SH-SY5Y (cell line): ENCODE measurements at regions not wholly inside any gene's neighbourhood (a gene's known extent, or its start where the extent isn't known, plus 50 kb on each side); places are given as distances from the start of the nearest gene placed in this dataset.

Experiments
- GATA2 ChIP-seq: IDR thresholded peaks from 2 replicates; pipeline ENCODE4 v1.6.1; 2011; ENCODE audit warnings: mild to moderate bottlenecking, low read depth, low read length
- GATA3 ChIP-seq: IDR thresholded peaks from 2 replicates; pipeline ENCODE4 v1.6.1; 2011; ENCODE audit warnings: low read depth, mild to moderate bottlenecking, low read length, moderate library complexity

- TF ChIP-seq GATA3 (no peak), GATA2 (no peak)
These were observed 180.7 kb upstream of the NCAM1 start for GRCh38 chr11:112780351-112781087.

GRCh38 chr11:112783945-112784322 is 177.3 kb upstream of the NCAM1 start:
- TF ChIP-seq GATA3 (no peak), GATA2 (no peak)

DNA sequence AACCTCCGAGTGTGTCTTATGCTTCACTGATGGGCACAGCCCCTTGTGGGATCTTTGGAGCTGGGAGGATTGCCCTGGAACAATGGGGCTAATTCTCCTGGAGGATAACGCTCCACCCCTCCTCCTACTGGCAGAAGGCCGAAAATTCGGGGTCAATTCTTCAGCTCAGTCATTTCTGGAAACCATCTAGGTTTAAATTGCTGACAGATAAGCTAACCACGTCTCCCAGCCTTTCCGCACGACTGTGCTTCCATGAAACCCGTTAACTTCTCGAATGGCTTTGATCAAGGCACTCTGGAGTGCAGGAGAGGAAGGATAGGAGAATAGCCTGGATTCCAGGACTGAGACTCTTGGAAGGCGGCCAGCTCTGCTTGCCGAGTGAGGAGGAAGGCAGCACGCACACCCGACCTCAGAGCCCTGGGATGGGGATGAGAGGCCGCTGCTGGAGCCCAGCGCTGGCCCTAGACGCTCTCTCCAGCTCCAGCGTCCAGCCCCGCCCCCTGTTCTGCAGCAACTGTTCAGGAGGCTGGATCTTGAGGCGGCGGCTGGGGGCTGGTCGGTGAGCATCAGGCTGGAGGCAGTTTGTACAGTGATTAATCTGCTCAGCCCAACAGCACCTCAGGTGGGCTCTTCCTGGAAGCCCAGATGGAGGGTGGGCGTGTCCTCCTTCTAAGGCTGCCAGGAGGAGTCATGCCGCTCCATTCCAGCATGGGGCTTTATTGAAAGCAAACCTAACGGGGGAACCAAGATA is 176.7 kb upstream of the NCAM1 start:
- TF ChIP-seq GATA3 (no peak), GATA2 (peak; percentile 52; the same call in 1 of the 2 replicates)

DNA sequence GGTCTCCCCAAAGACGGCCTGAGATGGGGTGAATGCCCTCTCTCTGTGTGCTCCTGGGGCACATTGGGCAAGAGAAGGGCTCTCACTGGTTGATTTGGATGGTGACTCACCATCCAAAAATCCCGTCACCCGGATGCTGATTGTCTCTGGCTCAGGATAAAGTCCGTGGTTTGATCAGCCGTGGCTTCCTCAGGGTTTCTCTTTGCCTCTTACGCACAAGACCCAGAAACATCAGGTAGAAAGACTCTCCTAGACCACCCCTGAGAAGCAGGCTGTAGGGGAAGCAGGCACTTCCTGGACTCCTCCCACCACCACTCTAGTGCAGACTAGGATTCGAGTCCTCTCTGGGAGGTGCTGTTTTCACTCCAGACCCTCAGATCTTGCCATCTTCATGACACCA is 176.1 kb upstream of the NCAM1 start:
- TF ChIP-seq GATA2 = no peak
- no peak for TF ChIP-seq GATA3

DNA sequence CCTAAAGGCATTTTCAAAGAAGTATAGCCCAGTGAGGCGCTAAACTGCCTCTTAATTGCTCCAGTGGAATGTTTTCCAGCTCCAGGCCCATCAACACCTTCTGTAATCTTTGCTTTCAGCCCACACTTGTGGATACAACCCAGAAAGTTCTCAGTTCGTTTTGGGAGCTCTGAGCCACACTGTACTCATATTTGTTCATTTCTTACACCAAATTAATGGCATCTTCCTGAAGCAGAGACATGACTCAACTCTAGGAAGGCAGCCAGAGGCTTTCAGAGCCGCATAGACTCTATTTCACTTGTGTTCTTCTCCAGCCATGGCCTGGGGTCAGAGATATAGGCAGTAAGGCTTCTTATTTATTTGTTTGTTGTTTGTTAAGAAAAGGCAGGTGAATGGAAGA is 175.5 kb upstream of the NCAM1 start:
- TF ChIP-seq GATA3 = no peak
- TF ChIP-seq GATA2 = no peak

DNA sequence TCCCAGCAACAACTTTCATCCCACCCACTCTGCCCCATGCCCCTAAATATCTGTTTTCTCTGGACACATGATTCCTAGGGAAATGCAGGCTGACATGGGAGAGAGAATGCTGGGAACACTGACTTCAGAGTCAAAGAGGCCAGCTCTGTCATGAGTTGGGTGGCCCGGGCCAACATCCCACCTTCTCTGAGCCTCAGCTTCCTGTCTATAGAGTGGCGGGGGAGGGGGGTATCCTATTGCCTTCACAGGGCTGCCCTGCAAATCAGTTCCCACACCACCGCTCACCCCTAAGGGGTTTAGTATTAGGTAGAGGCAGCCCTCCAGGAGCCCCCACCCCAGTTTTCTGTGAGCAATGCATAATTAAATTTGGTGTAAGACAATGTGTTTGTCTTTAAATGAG is 175.0 kb upstream of the NCAM1 start:
- TF ChIP-seq GATA3 (no peak), GATA2 (no peak)

DNA sequence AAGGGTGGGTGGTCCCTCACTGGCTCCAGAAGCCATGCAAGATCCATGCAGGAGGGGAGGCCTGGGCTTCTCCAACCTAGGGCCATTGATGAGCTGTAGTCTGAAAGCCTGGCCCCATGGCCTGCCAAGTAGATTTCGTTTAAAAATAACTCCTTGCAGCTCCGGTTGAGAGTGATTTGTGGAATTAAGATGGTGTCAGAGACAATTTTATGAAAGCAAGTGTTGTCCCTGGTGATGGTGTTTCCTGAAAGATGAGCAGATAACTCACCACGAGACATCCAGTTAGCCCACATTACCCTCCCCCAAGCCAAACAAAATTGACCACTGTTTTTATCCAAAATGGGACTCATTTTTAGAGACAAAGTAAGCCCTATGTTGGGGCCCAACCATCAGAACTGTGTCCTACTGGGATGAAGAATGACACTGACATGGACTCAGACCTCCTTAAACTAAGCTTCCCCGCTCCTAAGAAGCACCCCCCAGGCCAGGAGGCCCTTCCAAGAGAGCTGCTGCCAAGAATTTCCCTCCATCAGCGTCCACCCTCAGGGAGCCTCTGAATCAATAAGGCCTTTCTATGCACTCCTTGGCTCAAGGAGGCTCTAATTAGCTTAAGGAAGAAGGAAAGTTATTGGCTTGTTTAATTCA is 174.2 kb upstream of the NCAM1 start:
- TF ChIP-seq GATA2 = no peak
- no peak for TF ChIP-seq GATA3

GRCh38 chr11:112789481-112789880 is 171.7 kb upstream of the NCAM1 start:
- TF ChIP-seq GATA3 (no peak), GATA2 (no peak)

DNA sequence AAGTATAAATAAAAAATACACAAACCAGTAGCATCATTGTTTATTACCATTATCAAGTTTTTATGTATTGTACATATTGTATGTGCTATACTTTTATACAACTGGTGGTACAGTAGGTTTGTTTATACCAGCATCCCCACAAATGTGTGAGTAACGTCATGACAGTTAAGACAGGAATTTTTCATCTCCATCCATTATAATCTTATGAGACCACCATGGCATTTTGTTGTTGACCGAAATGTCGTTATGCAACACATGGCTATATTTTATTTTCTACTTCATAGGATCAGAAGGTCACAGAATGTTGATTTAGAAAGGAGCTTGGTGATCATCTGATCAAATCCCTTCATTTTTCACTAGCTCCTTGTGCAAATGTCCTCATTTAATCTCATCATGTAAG is 170.9 kb upstream of the NCAM1 start:
- TF ChIP-seq GATA2 = no peak
- no peak for TF ChIP-seq GATA3

GRCh38 chr11:112792070-112792469 is 169.2 kb upstream of the NCAM1 start:
- no peak for TF ChIP-seq GATA2
- no peak for TF ChIP-seq GATA3

DNA sequence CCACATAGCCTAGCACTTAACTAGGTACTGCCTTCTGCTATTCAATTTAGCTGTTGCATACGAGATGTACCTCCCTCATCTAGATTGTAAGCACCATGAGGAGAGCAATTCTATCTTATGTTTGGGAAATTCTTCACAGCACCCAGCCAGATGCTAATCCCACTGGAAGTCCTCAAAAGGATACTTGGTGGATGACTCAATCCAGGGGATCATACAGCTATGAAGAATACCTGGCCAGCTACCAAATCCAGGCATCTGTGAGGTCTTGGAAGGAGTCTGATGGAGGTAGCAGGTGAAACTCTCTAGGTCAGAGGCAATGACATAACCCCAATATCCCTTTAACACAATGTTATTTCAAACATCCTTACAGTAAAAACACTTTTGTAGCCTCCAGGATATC is 167.8 kb upstream of the NCAM1 start:
- TF ChIP-seq GATA2 = no peak
- TF ChIP-seq GATA3 = no peak

DNA sequence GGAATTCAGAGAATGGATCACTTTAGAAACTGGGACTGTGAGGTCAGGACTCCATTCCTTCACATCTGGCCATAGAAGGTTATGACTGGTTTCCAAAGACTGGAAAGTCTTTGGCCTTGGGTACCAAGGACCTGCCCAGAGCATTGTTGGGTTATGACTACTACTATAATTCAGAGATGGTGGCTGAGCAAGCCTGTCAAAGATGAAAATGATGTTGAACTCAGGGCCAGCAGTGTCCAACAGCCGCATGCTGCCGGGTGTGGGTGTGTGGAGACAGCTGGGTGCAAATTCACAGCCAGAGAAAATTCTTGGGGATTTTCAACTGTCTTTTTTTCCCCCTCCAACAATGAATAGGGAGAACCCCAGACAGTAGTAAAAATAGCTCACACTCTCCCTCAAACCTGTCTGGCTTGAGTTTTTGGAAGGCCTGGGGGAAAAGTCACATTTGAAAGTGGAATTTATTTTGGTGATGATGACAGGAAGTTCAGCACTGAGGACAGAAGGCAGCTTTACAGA is 166.8 kb upstream of the NCAM1 start:
- no peak for TF ChIP-seq GATA2
- TF ChIP-seq GATA3 = no peak

- TF ChIP-seq GATA3 (no peak), GATA2 (no peak)
These were observed 165.9 kb upstream of the NCAM1 start for GRCh38 chr11:112795142-112795815.

- TF ChIP-seq GATA2 (no peak), GATA3 (no peak)
These were observed 165.1 kb upstream of the NCAM1 start for GRCh38 chr11:112795911-112796649.
